HCEC 1CT (cell line): ENCODE measurements at regions not wholly inside any gene's neighbourhood (a gene's known extent, or its start where the extent isn't known, plus 50 kb on each side); places are given as distances from the start of the nearest gene placed in this dataset.

ENCODE experiments used
- DNase-seq: peaks from one replicate; pipeline ENCODE4 v3.0.0-alpha.2; 2017

DNA sequence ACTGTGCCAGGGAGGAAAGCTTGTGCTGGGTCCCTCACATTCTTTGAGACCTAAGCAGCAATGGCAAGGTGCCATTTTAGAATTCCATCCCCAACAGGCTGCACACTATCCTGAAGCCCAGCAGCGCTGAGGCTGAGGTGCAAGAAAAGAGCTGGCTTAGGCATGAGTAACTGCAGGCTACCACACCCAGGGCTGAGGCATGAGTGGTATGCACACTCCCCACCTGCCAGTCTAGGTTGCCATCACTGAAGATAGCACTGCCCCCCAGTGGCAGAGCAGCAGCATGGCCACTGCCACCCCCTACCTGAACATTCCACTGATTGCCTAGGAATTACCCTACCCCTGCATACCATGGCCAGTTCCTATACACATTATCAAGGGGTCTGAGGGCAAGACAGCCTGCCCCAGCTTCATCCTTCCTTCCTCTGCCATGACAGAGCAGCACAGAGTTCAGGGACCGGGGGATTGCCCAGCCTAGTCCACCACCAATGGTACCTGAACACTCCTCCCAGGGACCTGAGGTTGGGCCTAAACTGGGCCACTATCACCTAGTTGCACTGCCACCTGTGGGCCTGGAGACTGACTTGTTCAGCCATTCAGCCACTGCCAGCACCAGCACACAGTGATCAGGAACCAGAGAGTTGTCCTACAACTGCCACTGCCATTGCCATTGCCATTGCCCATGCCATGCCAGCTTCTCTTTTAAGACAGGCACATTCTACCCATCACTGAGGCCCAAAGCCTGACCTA, 129.8 kb downstream of the SATB1 start:
- DNase-seq, result peak; percentile 70

DNA sequence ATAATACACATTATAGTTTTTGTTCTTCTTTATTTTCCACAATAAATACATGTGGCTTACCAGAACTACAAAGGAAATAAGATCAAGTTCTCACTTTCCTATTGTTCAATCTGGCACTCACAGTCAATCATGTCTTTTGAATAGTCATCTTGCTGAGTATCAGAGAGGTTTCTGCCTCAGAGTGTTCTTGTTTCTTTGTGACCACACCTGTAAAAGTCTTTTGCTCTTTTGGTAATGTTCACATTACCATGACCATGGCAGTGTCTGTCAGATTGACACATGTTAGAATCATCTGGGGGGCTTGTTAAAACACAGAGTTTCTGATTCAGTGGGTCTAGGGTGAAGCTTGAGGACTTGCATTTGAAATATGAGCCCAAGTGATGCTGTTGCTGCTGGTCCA, 135.0 kb downstream of the SATB1 start:
- DNase-seq, result no peak

DNA sequence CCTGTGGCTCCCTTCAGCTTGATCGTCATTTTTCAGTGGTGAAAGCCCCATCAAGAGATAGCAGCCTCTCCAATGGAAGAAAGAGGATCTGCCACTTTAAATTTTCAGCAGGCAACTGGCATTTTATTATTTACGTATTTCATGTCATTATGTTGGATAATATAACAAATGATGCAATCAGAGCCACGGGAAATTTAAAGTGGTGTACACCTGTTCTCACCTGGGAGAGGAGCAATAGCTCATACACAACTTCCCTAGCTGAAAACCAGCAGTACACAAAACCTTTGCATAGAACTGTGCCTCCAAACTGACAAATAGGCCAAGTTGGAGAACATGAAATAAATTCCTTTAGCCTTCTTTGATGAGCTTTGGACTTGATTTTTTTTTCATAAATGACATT, 136.9 kb downstream of the SATB1 start:
- no peak for DNase-seq

DNA sequence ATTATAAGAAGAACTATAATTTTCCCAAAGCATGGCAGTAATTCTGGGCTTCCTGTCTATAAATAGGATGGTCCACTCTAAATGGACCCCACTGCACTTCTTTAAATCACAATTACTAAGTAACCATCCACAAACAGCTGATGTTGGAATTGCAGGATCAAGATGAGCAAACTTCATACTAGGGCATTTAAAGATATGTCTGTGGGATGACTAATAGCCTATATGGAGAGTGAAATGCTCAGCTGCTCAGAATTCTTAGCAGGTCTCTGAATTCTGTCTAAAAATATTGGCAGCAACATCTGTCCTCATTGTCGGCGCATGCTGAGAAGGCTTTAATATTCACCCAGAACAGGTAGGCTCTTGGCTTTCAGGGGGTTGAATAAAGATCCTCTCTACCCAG, 140.4 kb downstream of the SATB1 start:
- no peak for DNase-seq

DNA sequence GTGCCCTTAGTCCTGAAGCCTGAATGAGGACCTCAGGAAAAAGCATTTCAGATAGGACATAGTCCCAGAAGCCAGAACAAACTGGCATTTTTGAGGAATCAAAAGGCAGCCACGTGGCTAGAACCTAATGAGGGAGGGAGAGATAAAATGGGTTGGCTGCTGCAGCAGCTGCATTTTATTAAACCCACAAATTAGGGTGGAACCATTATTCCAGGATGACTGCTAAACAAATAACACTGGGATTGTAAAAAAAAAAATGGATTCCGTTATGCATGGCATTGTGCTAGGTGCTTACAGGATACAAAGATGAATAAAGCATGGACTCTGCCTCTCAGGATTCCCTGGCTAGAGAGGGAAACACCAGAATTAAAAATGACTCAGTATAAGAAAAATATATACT, 141.5 kb downstream of the SATB1 start:
- DNase-seq, result no peak

DNA sequence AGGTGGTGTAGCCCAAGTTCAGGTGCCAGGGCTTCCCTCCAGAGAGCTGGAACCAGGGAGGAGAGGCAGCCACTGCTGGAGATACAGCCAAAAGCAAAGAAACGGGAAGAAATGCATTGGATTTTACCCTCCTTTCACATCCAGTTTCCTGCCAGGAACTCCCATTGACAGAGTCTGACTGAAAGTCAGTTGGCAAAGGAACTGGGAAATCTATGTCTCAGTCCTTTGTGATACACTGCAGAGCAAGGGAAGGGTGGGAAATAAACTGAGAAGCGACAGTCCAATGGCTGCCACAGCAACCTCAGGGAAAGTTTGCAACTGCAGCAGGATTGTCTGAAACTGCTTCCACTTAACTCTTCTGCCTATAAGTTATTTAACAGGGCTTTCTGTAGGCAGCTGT, 142.6 kb downstream of the SATB1 start:
- no peak for DNase-seq

DNA sequence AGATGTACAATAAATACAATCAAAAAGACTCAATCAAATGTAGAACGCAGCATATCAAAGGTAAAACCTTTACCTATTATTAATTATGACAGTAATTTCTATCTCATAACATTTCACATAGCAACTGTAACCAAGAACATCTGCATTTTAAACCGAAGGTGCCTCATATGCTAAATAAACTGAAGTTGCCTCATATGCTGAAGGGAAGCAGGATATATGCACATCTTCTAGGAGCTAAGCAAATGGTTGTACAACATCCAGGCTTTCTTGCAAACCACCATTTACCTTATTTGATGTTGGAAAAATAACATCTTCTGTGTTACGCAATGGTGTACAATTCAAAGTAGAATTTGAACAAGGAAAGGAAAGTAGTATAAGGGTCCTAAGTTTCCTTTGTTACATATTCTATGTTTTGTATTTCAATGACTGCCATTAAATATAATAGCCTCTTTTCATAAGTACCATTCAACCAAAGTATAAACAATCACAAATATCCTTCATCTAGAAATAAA, 145.9 kb downstream of the SATB1 start:
- DNase-seq, result no peak

DNA sequence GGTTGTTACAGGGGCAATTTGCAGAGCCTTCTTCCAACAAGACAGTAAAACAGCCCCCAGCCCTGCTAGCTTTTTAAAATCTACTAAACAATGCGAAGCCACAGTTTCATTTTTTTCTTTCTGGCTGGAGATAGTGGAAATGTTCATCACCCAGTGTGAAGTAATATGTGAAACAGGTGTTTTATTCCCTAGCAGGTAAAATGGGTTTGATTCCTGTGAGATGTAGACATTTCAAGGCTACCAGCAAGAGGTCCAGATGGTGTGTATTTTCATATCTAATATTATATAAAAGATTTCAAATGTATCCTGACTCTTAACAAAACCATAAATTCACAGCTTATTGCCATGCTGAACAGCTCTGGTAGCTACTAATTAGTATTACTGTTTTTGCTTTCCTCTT, 160.3 kb downstream of the SATB1 start:
- no peak for DNase-seq

DNA sequence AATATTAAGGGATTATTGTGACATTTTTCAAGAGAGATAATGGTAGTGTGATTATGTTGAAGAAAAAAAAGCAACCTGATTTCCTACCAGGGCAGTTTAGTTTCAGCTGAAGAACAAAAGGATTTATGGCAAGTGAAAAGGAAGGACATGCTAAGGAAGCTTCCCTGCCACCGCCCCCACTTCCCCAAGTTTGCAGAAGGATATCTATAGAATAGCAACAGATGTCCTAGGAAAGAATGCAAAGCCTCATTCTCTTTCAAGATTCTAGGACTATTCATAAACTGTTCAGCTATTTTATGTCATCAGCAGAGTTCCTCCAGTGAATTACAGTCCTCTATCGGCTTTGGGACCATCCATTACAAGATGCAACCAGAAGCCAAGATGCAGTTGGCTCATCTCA, 160.8 kb downstream of the SATB1 start:
- no peak for DNase-seq

DNA sequence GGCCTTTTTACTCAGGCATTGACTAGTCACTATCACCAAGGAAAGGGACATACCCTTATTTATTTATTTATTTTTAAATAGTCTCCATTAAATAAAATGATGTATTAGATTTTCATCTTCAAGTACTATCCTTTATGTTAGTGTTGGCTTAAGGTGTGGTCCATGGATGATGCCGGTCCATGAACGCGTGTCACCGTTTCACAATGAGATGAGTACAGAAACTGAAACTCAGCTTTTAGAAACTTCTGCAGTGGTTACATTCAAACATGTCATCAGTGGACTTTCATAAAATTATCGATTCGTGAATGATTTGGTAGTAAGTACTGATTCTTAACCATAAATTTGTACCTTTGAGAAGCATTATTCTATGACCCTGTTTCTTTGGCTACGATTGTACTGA, 166.6 kb downstream of the SATB1 start:
- DNase-seq, result no peak

DNA sequence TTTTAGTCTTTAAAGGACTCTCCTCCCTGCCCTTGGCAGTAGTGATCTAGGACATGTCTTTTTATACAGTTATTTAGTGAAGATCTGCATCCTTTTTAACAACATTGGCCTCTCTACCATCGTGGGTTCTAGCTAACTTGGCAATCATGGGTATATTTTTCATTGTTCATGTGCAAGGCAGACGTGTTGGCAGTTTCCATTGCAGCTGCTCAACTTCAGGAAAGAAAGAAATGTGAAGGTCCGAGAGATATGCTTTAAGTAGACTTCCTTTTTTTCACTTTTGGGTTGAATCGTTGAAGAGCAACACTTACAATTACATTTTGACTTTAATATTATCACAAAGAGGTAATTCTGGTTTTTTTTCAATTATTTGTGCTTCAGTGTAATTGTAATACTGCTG, 172.6 kb downstream of the SATB1 start:
- no peak for DNase-seq

DNA sequence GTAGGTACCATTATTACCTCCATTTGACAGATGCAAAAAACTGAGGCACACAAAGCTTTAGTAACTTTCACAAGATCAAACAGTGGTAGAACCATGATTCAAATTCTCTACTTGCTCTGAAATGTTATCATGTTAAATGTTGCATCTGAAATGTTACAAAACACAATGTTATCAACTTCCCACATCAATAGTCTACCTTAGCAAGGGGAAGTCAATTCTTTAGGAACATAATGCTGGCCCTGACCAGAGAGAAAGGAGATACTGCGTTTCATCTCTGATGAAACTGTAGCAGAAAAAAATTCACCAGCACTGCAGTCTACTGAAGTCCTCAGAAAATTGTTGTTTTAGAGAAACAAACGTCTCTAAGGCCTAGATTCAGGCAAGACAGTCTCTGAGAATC, 174.1 kb downstream of the SATB1 start:
- DNase-seq, result no peak

DNA sequence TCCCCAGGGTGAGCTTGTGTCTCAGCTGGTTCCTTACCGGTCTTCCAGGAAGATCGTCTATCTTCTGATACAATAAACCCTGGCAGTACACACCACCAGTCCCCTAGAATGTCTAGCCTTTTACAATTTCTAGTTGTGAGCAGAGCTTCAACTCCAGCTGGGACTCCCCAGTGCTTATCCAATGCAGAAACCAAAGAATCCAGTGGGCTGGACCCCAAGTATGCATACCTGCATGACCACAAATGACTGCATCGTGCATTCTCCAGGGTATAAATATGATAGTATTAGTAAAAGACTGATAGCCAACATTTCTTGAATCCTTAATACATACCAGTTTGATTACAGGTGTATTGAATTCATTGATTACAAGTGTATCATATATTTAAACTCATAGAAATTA, 176.0 kb downstream of the SATB1 start:
- no peak for DNase-seq

DNA sequence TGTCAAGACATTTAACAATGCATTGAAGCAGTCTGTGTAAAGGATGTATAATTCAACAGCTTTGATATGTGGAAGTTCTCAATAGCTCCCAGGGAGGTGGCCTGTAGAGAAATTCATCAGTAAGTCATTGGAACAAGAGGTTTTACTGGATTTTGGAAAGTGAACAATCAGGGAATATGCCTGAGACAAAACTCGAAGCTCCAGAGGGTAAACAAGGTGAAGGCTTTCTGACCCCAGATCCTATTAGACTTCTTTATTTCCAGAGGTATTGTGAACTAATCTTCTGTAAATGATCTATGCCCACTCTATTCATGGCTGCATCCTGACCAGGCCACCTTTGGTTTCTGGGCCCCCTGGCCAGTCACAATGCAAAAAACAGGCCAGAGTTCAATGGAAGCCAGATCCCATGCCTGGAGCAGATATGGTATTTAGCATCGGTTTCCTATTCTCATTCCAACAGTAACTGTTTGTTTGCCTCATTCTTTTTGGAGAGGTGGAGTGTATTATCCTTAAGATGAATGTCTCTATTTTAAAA, 177.3 kb downstream of the SATB1 start:
- DNase-seq, result no peak

DNA sequence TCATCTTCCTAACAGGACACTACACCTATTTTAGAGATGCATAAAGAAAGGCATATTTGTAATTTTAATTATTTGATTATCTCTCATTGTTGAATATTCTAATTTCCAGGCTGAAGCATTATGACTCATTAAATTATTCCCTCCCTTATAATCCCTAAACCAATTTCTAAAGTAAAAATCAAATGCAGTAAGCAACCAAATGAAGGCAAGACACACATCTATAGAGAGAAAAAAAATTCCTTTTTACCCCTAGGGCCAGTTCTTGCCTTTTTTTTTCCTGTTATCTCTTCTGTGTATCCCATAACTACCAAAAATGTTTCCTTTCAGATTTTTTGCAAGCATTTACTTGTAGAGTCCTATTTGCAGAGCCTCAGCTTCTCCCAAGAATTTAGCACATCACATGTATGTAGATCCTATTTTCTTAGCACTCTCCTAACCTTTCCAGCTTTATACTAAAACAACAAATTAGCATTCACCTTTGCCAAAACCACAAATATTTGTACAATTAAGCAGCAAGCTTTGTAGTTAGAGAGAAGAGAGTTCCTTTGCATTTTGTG, 177.9 kb downstream of the SATB1 start:
- DNase-seq, result no peak

DNA sequence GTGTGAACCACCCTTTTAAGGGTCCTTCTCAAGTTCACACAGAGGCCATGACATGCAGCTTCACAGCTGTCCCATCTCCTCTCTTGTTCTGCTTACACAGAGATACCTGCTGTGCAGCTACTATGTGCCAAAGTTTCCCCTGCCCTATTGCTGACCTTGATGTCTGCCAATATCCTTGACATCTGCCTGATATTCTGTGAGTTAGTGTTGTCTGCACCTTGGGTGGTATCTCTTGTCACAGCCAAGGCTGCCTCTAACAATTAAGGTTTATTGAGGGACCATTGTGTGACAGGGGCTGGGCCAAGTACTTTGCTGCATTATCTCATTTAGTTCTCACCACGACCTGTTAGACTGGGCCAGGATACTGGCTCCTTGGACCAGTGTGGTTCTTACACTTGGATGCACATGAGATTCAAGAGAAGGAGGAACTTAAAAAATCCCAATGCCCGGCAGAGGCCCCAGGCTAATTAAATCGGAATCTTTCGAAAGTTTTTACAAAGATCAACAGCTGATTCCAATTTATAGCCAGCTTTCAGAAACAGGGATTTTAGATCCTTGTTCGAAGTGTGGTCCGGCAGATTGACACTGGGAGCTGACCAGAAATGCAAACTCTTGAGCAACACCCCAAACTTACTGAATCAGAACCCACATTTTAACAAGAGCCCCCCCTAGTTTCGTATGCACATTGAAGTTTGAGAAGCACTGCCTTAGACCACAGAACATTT, 178.6 kb downstream of the SATB1 start:
- no peak for DNase-seq

DNA sequence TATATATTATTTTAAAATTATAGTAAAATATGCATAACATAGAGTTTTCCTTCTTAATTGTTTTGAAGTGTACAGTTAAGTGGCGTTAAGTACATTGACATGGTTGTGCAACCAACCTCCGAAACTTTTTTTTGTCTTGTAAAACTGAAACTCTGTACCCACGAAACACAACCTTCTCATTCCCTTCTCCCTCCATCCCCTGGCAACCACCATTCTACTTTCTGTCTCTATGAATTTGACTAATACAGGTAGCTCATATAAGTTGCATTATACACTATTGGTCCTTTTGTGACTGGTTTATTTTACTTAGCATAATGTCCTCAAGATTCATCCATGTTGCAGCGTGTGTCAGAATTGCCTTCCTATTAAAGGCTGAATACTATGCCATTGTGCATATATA, 179.4 kb downstream of the SATB1 start:
- no peak for DNase-seq

DNA sequence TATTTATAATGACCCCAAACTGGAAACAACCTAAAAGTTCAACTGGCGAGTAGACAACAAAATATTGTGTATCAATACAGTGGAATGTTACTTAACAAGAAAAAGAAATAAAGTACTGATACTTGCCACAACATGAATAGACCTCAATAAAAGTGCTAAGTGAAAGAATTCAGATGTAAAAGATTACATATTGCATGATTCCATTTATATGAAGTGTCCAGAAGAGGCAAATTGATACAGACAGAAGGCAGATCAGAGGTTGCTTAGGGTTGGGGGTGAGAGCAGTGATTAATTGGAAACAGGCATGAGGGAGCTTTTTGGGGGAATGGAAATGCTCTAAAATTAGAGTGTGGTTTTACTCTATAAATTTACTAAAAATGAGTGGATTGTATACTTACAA, 183.3 kb downstream of the SATB1 start:
- no peak for DNase-seq

DNA sequence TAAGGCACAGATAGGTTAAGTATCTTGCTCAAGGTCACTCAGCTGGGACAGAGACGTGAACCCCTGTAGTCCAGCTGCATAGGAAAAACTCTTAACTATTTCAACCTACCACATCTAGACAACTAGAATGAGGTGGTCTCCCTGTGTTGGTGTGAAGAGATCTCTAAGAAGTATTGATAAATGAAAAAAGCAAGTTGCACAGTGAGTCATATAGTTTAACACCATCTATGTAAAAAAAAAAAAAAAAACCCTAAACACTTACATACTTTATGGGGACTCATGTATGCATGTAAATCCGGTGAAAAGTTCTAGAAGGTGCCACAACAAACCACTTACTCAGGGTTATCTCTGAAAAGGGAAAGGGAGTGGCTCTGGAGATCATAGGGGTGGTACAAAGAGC, 185.5 kb downstream of the SATB1 start:
- no peak for DNase-seq

DNA sequence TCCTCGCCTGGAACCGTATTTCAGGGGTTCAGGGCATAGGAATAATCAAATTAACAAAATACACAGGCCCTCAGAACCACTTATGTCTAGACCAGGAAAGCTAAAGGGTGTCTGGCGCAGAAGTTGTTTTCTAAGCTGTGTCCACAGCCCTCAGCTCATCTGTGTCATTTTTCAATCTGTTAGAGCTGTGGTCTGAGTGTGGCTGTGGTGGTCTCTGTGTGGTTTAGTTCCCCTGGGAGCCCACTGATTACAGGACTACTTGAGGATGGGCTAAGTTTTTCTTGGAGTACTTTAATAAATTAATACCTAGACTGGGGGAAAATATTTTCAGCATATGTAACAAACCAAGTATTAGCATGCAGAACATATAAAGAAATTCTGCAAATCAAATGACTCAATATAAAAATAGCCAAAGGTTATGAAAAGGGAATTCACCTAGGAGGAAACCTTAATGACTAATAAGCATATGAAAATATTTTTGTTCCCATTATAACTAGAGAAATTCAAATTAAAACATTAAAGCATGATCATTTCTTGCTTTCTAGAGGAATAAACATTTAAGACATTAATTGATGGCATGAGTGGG, 186.3 kb downstream of the SATB1 start:
- no peak for DNase-seq

DNA sequence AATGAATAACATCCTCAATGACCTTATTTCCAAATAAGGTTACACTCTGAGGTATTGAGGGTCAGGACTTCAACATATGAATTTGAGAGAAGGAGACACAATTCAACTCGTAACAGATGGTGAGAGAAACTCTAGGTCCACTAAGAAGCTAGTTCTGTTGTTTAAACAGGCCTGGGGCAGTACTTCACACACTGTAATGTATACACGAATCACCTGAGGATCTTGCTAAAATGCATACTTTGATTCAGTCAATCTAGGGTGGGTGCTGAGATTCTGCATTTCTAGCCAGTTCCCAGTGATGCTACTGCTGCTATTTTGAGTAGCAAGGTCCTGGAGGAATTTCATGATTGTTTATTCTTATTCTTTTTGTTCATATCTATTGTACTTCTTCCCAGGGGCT, 186.8 kb downstream of the SATB1 start:
- DNase-seq, result peak; percentile 28

DNA sequence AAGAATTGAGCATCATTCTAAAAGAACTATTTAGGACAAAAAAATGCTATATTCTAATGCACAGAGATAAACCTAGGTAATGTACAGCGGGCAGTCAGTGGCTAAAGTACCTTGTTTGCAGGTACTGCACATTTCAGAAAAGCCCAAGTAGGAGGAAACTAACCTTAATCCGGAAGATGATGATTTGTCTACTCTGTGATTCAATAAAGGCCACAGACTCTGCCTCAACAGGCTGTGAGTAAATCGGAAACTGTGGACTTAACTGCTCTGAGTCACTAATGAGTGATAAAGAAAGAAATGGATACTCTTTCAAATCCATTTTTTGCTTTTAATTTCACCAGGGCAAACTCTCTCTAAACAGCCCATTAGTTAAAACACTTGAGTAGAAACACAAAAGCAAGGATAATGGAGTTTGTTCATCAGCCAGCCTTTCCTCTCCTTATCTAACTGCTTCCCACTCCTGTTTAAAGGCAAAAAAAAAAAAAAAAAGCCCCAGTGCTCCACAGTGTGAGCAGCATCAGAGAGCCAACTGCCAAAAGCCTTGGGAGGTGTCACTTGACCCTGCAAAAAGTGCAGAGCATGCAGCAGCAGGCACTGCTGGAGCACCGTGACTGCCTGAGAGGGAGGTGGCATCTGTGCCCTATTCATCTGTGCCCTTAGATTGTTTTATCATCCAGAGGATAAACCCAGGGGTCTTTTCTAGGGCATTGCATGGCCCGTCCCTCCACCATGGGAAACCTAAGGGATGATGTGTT, 187.7 kb downstream of the SATB1 start:
- DNase-seq, result peak; percentile 77

DNA sequence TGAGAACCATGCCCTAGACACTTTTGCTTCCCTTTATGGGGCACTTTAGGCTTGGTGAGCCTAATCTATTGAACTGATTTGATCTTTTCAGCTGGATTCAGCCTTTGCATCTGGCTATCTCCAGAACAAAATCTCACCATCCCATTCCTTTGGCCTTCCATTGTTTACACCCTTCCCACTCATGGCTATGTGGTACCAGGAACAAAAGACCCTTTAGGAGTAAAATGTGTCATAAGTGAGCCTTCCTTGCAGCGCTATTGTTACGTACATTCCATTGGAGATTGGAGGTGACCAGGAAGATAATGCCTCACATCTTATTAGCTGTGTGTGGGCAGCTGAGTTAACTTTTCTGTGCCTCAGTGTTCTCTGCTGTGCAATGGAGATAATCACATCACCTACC, 188.4 kb downstream of the SATB1 start:
- no peak for DNase-seq
